NAMALWA (cell line): ENCODE measurements at regions not wholly inside any gene's neighbourhood (a gene's known extent, or its start where the extent isn't known, plus 50 kb on each side); places are given as distances from the start of the nearest gene placed in this dataset.

Source experiments
- DNase-seq: peaks from one replicate; pipeline ENCODE4 v3.0.0-alpha.2; 2015; ENCODE audit warnings: low spot score

- no peak for DNase-seq
Observed at GRCh38 chr6:54009052-54009654, 102.1 kb upstream of the MLIP start.

GRCh38 chr6:54010340-54011276 lies 100.6 kb upstream of the MLIP start:
- no peak for DNase-seq

- no peak for DNase-seq
Observed at GRCh38 chr6:54011277-54011648, 100.0 kb upstream of the MLIP start.

- no peak for DNase-seq
Observed at GRCh38 chr6:54013966-54014365, 97.3 kb upstream of the MLIP start.

GRCh38 chr6:54014440-54014839 lies 96.8 kb upstream of the MLIP start:
- no peak for DNase-seq

GRCh38 chr6:54017877-54018276 lies 93.4 kb upstream of the MLIP start:
- DNase-seq = no peak

GRCh38 chr6:54018722-54019121 lies 92.5 kb upstream of the MLIP start:
- DNase-seq = no peak

GRCh38 chr6:54019860-54020259 lies 91.4 kb upstream of the MLIP start:
- no peak for DNase-seq

GRCh38 chr6:54020334-54020733 lies 90.9 kb upstream of the MLIP start:
- no peak for DNase-seq

- DNase-seq = no peak
Observed at GRCh38 chr6:54026652-54027400, 84.4 kb upstream of the MLIP start.

GRCh38 chr6:54028170-54028569 lies 83.1 kb upstream of the MLIP start:
- DNase-seq = no peak

- DNase-seq = no peak
Observed at GRCh38 chr6:54029187-54029586, 82.1 kb upstream of the MLIP start.

GRCh38 chr6:54031169-54031568 lies 80.1 kb upstream of the MLIP start:
- no peak for DNase-seq

GRCh38 chr6:54037277-54037779 lies 73.9 kb upstream of the MLIP start:
- DNase-seq = no peak

- DNase-seq = no peak
Observed at GRCh38 chr6:54040545-54040944, 70.7 kb upstream of the MLIP start.

- DNase-seq = no peak
Observed at GRCh38 chr6:54041239-54041638, 70.0 kb upstream of the MLIP start.

- DNase-seq = no peak
Observed at GRCh38 chr6:54043360-54043759, 67.9 kb upstream of the MLIP start.

- DNase-seq = no peak
Observed at GRCh38 chr6:54044059-54044458, 67.2 kb upstream of the MLIP start.

- no peak for DNase-seq
Observed at GRCh38 chr6:54048782-54049181, 62.5 kb upstream of the MLIP start.

- no peak for DNase-seq
Observed at GRCh38 chr6:54050750-54051149, 60.5 kb upstream of the MLIP start.

GRCh38 chr6:54053881-54054391 lies 57.3 kb upstream of the MLIP start:
- DNase-seq = no peak

- no peak for DNase-seq
Observed at GRCh38 chr6:54056105-54056504, 55.1 kb upstream of the MLIP start.

GRCh38 chr6:54057058-54057457 lies 54.2 kb upstream of the MLIP start:
- no peak for DNase-seq
